Esophagus muscularis mucosa (tissue), 3 donors: ENCODE measurements at regions not wholly inside any gene's neighbourhood (a gene's known extent, or its start where the extent isn't known, plus 50 kb on each side); places are given as distances from the start of the nearest gene placed in this dataset.

Source experiments
- POLR2AphosphoS5 ChIP-seq, 2 donors: sonication (generic); formaldehyde crosslinking; IDR thresholded peaks; one replicate each; pipeline ENCODE4 v1.6.1; 2017; ENCODE audit warnings: antibody characterized with exemption in 2 of 2
- TF ChIP-seq, protein P1 (sequence below), 3 experiments: fragments of 200-600 bp in 2 of 3; fragments of 450-650 bp in 1 of 3; sonication (generic) in 2 of 3; IDR thresholded peaks; one replicate each; pipeline ENCODE4 v1.5.1; 2017 to 2019; ENCODE audit warnings: antibody characterized with exemption in 3 of 3, mild to moderate bottlenecking in 2 of 3, moderate library complexity in 1 of 3

DNA sequence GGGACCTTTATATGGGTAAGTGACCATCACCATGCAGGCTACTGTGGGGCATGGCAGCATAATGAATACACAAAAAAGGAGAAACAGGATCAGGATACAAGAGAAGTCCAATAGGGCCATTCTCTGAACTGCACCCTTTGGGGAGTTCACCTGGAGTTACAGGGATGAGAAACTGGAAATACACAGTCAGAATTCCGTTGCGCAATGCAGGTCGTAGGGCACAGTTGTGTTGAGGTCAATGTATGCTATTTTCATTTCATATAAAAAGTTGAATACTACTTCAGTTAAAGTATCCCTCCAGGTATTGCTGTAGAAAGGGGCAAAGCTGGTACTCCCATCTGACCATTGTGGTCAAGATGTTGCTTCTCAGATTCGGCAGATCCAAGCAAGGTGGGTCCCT lies 471.4 kb downstream of the DMRT2 start:
- TF ChIP-seq, protein P1, sequence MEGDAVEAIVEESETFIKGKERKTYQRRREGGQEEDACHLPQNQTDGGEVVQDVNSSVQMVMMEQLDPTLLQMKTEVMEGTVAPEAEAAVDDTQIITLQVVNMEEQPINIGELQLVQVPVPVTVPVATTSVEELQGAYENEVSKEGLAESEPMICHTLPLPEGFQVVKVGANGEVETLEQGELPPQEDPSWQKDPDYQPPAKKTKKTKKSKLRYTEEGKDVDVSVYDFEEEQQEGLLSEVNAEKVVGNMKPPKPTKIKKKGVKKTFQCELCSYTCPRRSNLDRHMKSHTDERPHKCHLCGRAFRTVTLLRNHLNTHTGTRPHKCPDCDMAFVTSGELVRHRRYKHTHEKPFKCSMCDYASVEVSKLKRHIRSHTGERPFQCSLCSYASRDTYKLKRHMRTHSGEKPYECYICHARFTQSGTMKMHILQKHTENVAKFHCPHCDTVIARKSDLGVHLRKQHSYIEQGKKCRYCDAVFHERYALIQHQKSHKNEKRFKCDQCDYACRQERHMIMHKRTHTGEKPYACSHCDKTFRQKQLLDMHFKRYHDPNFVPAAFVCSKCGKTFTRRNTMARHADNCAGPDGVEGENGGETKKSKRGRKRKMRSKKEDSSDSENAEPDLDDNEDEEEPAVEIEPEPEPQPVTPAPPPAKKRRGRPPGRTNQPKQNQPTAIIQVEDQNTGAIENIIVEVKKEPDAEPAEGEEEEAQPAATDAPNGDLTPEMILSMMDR (IDR thresholded peaks at IDR 0.05), result no peak
- TF ChIP-seq POLR2AphosphoS5 (IDR thresholded peaks at IDR 0.05), result no peak
